Endodermal cell (in vitro differentiated cells): ENCODE measurements at regions not wholly inside any gene's neighbourhood (a gene's known extent, or its start where the extent isn't known, plus 50 kb on each side); places are given as distances from the start of the nearest gene placed in this dataset.

Source experiments
- DNase-seq: peaks from one replicate; pipeline ENCODE4 v3.0.0-alpha.2; 2017
- H3K27ac ChIP-seq: 2 replicates; pipeline ENCODE4 v1.5.1; 2013; ENCODE audit warnings: mild to moderate bottlenecking, low read depth, low read length, moderate library complexity
- H3K27me3 ChIP-seq: 2 replicates; pipeline ENCODE4 v1.6.1; 2013; ENCODE audit warnings: mild to moderate bottlenecking, low read length, moderate library complexity; ENCODE audit not compliant: insufficient read depth, control insufficient read depth, poor library complexity, severe bottlenecking
- H3K36me3 ChIP-seq: 2 replicates; pipeline ENCODE4 v1.7.0; 2013; ENCODE audit warnings: mild to moderate bottlenecking, low read length, moderate library complexity; ENCODE audit not compliant: control insufficient read depth, insufficient read depth
- H3K4me1 ChIP-seq: one replicate; pipeline ENCODE4 v1.7.0; 2013; ENCODE audit warnings: low read length; ENCODE audit not compliant: control insufficient read depth, insufficient read depth
- H3K4me3 ChIP-seq: 2 replicates; pipeline ENCODE4 v1.5.1; 2013; ENCODE audit warnings: mild to moderate bottlenecking, low read length, moderate library complexity
- H3K9ac ChIP-seq: 2 replicates; pipeline ENCODE4 v1.6.1; 2013; ENCODE audit warnings: mild to moderate bottlenecking, low read length, moderate library complexity; ENCODE audit not compliant: poor library complexity, severe bottlenecking; ENCODE audit errors: extremely low read depth
- H3K9me3 ChIP-seq: 2 replicates; pipeline ENCODE4 v1.6.1; 2013; ENCODE audit warnings: mild to moderate bottlenecking, low read length, moderate library complexity; ENCODE audit not compliant: control insufficient read depth
- H3K27ac Mint-ChIP-seq: 2 replicates; pipeline ENCODE4 v1.8.0; 2020; ENCODE audit warnings: mixed read lengths
- H3K27me3 Mint-ChIP-seq: 2 replicates; pipeline ENCODE4 v1.8.0; 2021; ENCODE audit warnings: mild to moderate bottlenecking, mixed read lengths; ENCODE audit not compliant: insufficient read depth
- H3K36me3 Mint-ChIP-seq: 2 replicates; pipeline ENCODE4 v1.8.0; 2020; ENCODE audit warnings: low read depth, mixed read lengths
- H3K4me1 Mint-ChIP-seq: 2 replicates; pipeline ENCODE4 v1.8.0; 2020; ENCODE audit warnings: mixed read lengths
- H3K4me3 Mint-ChIP-seq: 2 replicates; pipeline ENCODE4 v1.8.0; 2020; ENCODE audit warnings: mild to moderate bottlenecking, moderate library complexity, mixed read lengths
- H3K9me3 Mint-ChIP-seq: 2 replicates; pipeline ENCODE4 v1.8.0; 2020; ENCODE audit warnings: mild to moderate bottlenecking, mixed read lengths
- WGBS, 2 experiments: methylation state at CpG; one replicate each; pipeline versions ENCODE4 v1.1.5 to v1.1.7; 2013; ENCODE audit warnings: missing lambda C conversion rate in 2 of 2, mixed read lengths in 1 of 2; ENCODE audit not compliant: insufficient coverage in 1 of 2, insufficient read length in 1 of 2; 5-methylcytosine and 5-hydroxymethylcytosine counted together
- TF ChIP-seq, protein P1 (sequence below): fragments of 200-600 bp; sonication (generic); conservative IDR thresholded peaks from 2 replicates; pipeline ENCODE4 v1.5.0; 2021; ENCODE audit warnings: antibody characterized with exemption, mild to moderate bottlenecking

DNA sequence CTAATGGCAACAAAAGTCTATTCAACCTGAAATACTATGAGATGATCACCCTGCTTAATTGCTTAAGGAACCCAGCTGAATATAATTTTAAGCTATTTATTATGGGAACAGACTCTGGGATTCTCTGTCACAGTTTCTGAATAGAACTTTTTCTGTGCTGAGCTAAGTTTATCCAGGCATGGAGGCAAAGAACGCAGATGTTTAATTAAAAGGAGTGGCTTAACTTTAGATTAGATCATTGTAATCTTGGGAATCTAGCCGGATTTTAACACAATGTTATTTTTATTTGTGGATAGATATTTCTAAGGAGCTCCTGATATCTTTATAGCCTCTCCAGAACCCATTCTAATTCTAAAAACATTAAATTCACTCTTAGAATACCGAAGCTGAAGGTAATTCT is 353.4 kb downstream of the STIM2 start:
- Mint-ChIP-seq H3K4me1 (no peaks in the 10 kb centered on the region), H3K4me3 (no peak overlapping the region)

GRCh38 chr4:27215220-27215826 is 354.7 kb downstream of the STIM2 start:
- Histone ChIP-seq H3K9me3 (no peaks in the 10 kb centered on the region), H3K4me3 (no peak overlapping the region), H3K27ac (no peak overlapping the region), H3K4me1 (no peaks in the 10 kb centered on the region), H3K36me3 (no peaks in the 10 kb centered on the region), H3K27me3 (no peaks in the 10 kb centered on the region), H3K9ac (no peak overlapping the region)
- H3K36me3 Mint-ChIP-seq = no peaks in the 10 kb centered on the region
- no peak for DNase-seq
- H3K27me3 Mint-ChIP-seq = no peaks in the 10 kb centered on the region
- no peak overlapping the region for H3K27ac Mint-ChIP-seq
- no peaks in the 10 kb centered on the region for H3K9me3 Mint-ChIP-seq
- 92 to 100% methylated on average over 1 to 4 of the region's 4 CpGs for WGBS, 2 experiments
- no peaks in the 10 kb centered on the region for H3K4me1 Mint-ChIP-seq
- no peak overlapping the region for H3K4me3 Mint-ChIP-seq
- TF ChIP-seq, protein P1, sequence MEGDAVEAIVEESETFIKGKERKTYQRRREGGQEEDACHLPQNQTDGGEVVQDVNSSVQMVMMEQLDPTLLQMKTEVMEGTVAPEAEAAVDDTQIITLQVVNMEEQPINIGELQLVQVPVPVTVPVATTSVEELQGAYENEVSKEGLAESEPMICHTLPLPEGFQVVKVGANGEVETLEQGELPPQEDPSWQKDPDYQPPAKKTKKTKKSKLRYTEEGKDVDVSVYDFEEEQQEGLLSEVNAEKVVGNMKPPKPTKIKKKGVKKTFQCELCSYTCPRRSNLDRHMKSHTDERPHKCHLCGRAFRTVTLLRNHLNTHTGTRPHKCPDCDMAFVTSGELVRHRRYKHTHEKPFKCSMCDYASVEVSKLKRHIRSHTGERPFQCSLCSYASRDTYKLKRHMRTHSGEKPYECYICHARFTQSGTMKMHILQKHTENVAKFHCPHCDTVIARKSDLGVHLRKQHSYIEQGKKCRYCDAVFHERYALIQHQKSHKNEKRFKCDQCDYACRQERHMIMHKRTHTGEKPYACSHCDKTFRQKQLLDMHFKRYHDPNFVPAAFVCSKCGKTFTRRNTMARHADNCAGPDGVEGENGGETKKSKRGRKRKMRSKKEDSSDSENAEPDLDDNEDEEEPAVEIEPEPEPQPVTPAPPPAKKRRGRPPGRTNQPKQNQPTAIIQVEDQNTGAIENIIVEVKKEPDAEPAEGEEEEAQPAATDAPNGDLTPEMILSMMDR = no peak

More for the DNA sequence above, 353.4 kb downstream of the STIM2 start:
- Histone ChIP-seq H3K9me3 (no peaks in the 10 kb centered on the region), H3K9ac (no peak overlapping the region), H3K4me3 (no peak overlapping the region), H3K36me3 (no peaks in the 10 kb centered on the region), H3K27ac (no peak overlapping the region), H3K4me1 (no peaks in the 10 kb centered on the region), H3K27me3 (no peaks in the 10 kb centered on the region)
- Mint-ChIP-seq H3K9me3 (no peaks in the 10 kb centered on the region), H3K27ac (no peak overlapping the region), H3K27me3 (no peaks in the 10 kb centered on the region), H3K36me3 (no peaks in the 10 kb centered on the region)
- TF ChIP-seq, protein P1 = no peak
- WGBS, 2 experiments = 90 to 100% methylated on average over 1 to 3 of the region's 3 CpGs
- no peak for DNase-seq

DNA sequence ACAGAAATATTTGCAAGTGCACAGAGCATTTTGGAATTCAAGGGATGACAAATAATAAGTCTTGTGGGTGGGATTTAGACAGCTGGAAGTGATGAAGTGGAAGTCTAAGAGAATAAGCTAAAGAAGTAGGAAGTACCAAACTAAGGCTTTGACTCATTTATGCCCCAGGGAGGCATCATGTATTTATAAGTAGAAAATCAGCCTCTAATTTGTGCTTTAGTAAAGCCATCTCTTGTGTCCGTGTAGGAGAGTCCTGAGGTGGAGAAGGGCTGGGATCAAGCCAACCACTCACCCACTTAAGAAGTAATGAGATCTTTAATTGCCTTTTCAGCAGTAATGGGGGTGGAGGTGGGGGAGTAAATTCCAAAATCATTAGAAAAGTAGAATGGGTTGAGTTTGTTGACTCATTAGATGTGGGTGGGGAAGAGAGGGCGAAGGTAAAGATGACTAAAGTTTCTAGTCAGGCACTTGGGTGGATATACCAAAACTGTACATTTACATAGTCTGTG is 356.7 kb downstream of the STIM2 start:
- DNase-seq = no peak
- H3K9ac ChIP-seq = no peak overlapping the region
- Mint-ChIP-seq H3K4me3 (no peak overlapping the region), H3K27ac (no peak overlapping the region), H3K27me3 (no peaks in the 10 kb centered on the region), H3K9me3 (no peaks in the 10 kb centered on the region), H3K4me1 (no peaks in the 10 kb centered on the region), H3K36me3 (no peaks in the 10 kb centered on the region)
- no peaks in the 10 kb centered on the region for H3K9me3 ChIP-seq
- WGBS, 2 experiments = 83 to 91% methylated on average over 1 to 2 of the region's 2 CpGs
- TF ChIP-seq, protein P1 = no peak
- H3K4me1 ChIP-seq = no peaks in the 10 kb centered on the region
- H3K27ac ChIP-seq = no peak overlapping the region
- no peak overlapping the region for H3K4me3 ChIP-seq
- no peaks in the 10 kb centered on the region for H3K36me3 ChIP-seq
- no peaks in the 10 kb centered on the region for H3K27me3 ChIP-seq
